ENCODE measurements at regions not wholly inside any gene's neighbourhood (a gene's known extent, or its start where the extent isn't known, plus 50 kb on each side); places are given as distances from the start of the nearest gene placed in this dataset.
"Not testable (repeated sequence)": the region's sequence is repeated elsewhere in the genome, so short reads cannot be mapped to it uniquely, and the experiment has no call there.

DNA sequence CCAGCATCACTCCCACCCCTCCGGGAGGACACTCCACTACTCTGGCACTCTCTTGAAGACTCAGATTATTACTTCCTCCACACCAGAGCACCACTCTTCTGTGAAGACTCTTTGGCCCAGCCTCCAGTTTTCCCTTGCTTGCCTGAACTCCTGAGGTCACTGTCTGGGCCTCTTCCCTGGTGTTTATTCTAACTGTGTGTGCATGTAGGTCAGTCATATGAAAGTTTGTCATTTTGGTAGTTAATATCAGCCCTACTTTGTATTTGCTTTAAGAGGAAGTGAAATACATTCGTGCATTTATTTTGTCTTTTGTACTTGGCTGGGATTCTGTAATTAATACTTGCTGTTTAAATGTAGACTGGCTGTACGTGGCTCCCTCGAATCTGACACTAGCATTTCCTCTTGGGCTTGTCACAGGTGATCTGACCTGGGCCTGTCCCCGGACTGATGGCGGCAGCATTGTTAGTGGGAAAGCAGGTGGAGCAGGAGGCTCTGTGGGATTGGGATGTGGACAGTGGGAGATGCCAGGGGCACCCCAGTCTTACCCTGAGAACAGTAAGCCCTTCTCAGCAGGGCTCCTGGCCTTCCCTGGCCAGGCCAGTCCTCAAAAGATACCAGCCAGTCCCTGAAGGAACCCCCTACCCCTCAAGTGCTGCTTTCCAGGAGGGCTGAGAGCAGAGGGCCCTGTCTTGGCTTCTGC lies 350.5 kb downstream of the CDC5L start:
- TF ChIP-seq, protein P1, sequence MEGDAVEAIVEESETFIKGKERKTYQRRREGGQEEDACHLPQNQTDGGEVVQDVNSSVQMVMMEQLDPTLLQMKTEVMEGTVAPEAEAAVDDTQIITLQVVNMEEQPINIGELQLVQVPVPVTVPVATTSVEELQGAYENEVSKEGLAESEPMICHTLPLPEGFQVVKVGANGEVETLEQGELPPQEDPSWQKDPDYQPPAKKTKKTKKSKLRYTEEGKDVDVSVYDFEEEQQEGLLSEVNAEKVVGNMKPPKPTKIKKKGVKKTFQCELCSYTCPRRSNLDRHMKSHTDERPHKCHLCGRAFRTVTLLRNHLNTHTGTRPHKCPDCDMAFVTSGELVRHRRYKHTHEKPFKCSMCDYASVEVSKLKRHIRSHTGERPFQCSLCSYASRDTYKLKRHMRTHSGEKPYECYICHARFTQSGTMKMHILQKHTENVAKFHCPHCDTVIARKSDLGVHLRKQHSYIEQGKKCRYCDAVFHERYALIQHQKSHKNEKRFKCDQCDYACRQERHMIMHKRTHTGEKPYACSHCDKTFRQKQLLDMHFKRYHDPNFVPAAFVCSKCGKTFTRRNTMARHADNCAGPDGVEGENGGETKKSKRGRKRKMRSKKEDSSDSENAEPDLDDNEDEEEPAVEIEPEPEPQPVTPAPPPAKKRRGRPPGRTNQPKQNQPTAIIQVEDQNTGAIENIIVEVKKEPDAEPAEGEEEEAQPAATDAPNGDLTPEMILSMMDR (IDR thresholded peaks at IDR 0.05; ENCODE audit: low read length, missing control alignments), result no peak
- DNase-seq (ENCODE audit: low read depth), result no peak
- no peak overlapping the region for H3K4me3 ChIP-seq (replicated peaks; ENCODE audit: low read depth, low read length)

DNA sequence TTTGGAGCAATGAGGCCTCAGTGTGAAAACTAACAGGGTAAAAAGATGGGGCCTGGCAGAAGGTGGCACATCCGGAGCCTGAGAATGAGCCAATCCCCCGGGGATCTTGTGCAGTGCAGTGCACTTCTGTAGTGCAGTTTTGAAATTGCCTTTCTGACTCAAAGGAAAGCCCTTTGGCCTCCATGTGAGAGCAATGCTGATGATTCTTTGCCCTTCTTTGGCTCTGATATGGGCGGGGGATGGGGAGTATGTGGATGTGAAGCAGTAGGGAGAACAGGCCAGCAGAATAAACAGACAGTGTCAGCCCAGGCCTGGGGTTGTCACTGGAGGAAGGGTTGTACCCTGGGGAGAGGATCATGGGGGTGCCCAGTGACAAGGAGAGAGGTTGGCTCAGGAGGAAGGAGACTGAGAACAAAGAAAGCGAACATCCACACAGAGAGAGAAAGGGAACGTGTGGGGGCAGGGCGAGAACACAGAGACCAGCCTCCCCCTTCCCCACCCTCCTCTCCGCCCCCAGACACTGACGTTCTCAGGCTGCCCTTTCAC lies 351.2 kb downstream of the CDC5L start:
- no peak overlapping the region for H3K4me3 ChIP-seq (replicated peaks; ENCODE audit: low read depth, low read length)
- TF ChIP-seq, protein P1 (IDR thresholded peaks at IDR 0.05; ENCODE audit: low read length, missing control alignments), result no peak
- peak; percentile 63 for DNase-seq (ENCODE audit: low read depth)

DNA sequence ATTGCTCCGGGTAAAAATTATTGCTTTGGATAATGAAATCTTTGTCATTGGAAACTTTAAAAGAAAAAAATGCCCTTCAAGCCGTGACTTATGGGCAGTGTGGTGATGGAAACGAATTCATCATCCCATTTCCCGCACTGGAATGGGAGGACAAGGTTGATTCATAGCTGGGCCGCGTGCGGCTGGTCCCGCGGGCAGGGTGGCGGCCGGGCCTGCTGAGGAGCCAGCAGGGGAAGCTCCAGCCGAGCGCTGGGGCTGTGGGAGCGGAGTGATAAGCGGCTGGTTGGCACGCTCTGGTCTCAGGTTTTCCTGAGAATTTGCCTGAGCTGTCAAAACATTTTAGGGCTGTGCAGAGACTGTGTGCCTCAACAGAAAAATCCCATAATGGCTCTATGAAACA lies 351.7 kb downstream of the CDC5L start:
- TF ChIP-seq, protein P1 (IDR thresholded peaks at IDR 0.05; ENCODE audit: low read length, missing control alignments), result no peak
- peak; percentile 49 for DNase-seq (ENCODE audit: low read depth)
- no peak overlapping the region for H3K4me3 ChIP-seq (replicated peaks; ENCODE audit: low read depth, low read length)

GRCh38 chr6:44740566-44741120 lies 353.1 kb downstream of the CDC5L start:
- no peak for DNase-seq (ENCODE audit: low read depth)
- no peak overlapping the region for H3K4me3 ChIP-seq (replicated peaks; ENCODE audit: low read depth, low read length)
- TF ChIP-seq, protein P1 (IDR thresholded peaks at IDR 0.05; ENCODE audit: low read length, missing control alignments), result no peak

GRCh38 chr6:44742201-44742600 lies 354.7 kb downstream of the CDC5L start:
- DNase-seq (ENCODE audit: low read depth), result no peak
- TF ChIP-seq, protein P1 (IDR thresholded peaks at IDR 0.05; ENCODE audit: low read length, missing control alignments), result no peak
- no peak overlapping the region for H3K4me3 ChIP-seq (replicated peaks; ENCODE audit: low read depth, low read length)

DNA sequence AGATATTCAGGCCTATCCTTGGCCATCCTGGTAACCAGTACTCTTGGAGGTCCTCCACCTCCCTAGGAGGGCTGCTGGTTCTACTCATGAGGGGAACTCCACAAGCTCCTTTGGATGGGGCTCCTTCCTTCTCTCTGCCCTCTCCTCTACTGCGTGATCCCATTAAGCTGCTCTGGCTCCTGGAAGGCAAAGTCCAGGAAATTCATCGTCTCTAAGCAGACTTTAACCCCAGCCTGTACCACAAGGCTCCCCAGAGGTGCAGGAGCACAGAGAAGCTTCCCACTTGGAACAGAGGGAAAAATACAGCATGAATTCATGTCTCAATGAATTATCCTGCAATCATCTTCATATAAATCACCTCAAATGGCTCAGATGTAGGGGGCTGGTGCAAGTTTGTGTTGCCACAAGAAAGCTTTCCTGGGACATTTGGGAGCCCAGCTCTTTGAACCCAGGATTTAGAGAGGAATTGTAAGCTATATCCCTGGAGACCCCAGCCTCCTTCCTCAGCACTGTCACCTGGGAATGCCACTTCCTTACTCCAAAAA lies 355.4 kb downstream of the CDC5L start:
- TF ChIP-seq, protein P1 (IDR thresholded peaks at IDR 0.05; ENCODE audit: low read length, missing control alignments), result no peak
- DNase-seq (ENCODE audit: low read depth), result no peak
- H3K4me3 ChIP-seq (replicated peaks; ENCODE audit: low read depth, low read length), result no peak overlapping the region

DNA sequence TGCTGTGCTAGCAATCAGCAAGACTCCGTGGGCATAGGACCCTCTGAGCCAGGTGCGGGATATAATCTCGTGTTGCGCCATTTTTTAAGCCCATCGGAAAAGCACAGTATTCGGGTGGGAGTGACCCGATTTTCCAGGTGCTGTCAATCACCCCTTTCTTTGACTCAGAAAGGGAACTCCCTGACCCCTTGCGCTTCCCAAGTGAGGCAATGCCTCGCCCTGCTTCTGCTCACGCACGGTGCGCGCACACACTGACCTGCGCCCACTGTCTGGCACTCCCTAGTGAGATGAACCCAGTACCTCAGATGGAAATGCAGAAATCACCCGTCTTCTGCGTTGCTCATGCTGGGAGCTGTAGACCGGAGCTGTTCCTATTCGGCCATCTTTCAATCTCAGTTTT lies 372.6 kb downstream of the CDC5L start:
- DNase-seq (ENCODE audit: low read depth); H3K4me3 ChIP-seq (replicated peaks; ENCODE audit: low read depth, low read length): not testable (repeated sequence)
